Spleen (tissue), 7 donors: ENCODE measurements at regions not wholly inside any gene's neighbourhood (a gene's known extent, or its start where the extent isn't known, plus 50 kb on each side); places are given as distances from the start of the nearest gene placed in this dataset.

Experiments
- POLR2A ChIP-seq, 3 donors: fragments of 450-650 bp; IDR thresholded peaks; one replicate each; pipeline ENCODE4 v1.5.1; 2017; ENCODE audit warnings: antibody characterized with exemption in 3 of 3, mild to moderate bottlenecking in 1 of 3
- TF ChIP-seq, protein P1 (sequence below), 11 experiments: fragments of 200-600 bp in 7 of 11; fragments of 450-650 bp in 4 of 11; sonication (generic) in 4 of 11; IDR thresholded peaks in 8 of 11; conservative IDR thresholded peaks in 3 of 11; 1 replicate in 7 of 11; 2 replicates in 4 of 11; pipeline versions ENCODE4 v1.4.0 to v1.8.0; 2016 to 2021; ENCODE audit warnings: antibody characterized with exemption in 11 of 11, inconsistent platforms in 4 of 11, mild to moderate bottlenecking in 1 of 11
- donor health status: DM: no; HTN: no; CAD: no; lungs with moderate emphysema.
- donor health status: DM: no; HTN: no; CAD: no.
- donor health status: DM: no; HTN: no; CAD: no.

DNA sequence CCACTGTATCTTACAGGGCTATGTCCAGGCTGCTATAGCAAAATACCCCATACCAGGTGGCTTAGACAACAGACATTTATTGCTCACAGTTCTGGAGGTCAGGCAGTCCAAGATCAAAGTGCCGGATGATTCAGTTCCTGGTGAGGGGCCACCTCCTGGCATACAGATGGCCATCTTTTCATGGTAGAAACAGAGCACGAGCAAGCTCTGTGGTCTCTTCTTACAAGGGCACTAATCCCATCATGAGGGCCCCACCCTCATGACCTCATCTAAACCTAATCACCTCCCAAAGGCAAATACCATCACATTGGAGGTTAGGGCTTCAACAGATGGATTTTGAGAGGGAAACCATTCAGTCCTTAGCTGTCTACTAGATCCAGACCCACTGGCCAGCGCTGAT lies 117.4 kb upstream of the NECTIN1 start:
- no peak for TF ChIP-seq POLR2A (IDR thresholded peaks at IDR 0.05)
- TF ChIP-seq, protein P1, sequence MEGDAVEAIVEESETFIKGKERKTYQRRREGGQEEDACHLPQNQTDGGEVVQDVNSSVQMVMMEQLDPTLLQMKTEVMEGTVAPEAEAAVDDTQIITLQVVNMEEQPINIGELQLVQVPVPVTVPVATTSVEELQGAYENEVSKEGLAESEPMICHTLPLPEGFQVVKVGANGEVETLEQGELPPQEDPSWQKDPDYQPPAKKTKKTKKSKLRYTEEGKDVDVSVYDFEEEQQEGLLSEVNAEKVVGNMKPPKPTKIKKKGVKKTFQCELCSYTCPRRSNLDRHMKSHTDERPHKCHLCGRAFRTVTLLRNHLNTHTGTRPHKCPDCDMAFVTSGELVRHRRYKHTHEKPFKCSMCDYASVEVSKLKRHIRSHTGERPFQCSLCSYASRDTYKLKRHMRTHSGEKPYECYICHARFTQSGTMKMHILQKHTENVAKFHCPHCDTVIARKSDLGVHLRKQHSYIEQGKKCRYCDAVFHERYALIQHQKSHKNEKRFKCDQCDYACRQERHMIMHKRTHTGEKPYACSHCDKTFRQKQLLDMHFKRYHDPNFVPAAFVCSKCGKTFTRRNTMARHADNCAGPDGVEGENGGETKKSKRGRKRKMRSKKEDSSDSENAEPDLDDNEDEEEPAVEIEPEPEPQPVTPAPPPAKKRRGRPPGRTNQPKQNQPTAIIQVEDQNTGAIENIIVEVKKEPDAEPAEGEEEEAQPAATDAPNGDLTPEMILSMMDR (IDR thresholded peaks at IDR 0.05 in 8 of 11, conservative IDR thresholded peaks at IDR 0.05 in 3 of 11), result no peak
